Stimulated activated CD8-positive, alpha-beta memory T cell treated with anti-CD3 and anti-CD28 coated beads, Interleukin-12 subunit alpha, Interleukin-12 subunit beta, amount 100 ng/mL, for 24 hours (primary cell): ENCODE measurements at regions not wholly inside any gene's neighbourhood (a gene's known extent, or its start where the extent isn't known, plus 50 kb on each side); places are given as distances from the start of the nearest gene placed in this dataset.

Experiments used
- DNase-seq: peaks from one replicate; pipeline ENCODE4 v3.0.0-alpha.2; 2020; ENCODE audit errors: extremely low read depth

DNA sequence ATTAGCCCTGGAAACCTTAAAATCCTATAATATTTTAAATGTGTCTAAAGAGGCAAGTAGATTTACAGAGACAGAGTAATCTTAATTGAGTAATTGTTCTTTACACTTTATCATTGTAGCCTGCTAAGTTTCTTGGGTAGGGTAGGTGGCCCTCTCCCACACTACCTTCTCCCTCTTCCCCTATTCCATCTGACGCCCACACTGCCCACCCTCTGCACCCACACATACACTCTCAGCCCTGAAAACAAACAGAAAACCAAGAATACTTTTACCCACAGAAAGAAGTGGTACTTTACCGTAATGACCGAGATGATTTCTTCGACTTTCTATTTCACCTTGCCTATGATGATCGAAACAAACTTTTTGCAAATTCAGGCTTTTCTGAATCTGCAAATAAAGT, 320.4 kb upstream of the OBI1 start:
- no peak for DNase-seq

DNA sequence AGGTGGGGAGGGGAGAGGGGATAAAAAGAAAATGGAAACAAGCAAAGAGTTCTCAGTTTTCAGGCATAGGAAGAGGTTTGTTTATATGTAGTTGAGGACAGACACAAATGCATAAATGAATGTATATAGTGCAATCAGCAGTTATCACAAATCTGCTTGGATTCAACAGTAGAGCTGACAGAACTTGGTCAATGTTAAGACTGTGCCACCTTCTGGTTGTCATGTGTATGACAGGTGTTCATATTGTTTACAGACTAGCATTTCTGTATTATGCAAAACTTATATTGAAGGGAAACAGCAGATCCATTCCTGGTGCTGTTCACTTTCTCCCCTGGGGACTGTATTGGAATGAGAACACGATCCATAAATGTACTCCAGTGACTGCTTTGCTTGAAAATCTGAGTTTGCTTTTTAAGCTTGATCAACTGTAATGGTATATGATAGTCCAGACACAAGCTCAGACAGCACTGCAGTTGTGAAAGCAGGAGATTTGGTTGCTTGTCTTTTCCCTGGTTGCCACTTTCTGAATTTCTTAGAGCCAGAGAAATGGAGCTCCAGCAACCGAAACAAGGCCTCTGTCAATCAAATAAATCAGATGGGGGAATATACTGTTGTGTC, 319.5 kb upstream of the OBI1 start:
- no peak for DNase-seq

DNA sequence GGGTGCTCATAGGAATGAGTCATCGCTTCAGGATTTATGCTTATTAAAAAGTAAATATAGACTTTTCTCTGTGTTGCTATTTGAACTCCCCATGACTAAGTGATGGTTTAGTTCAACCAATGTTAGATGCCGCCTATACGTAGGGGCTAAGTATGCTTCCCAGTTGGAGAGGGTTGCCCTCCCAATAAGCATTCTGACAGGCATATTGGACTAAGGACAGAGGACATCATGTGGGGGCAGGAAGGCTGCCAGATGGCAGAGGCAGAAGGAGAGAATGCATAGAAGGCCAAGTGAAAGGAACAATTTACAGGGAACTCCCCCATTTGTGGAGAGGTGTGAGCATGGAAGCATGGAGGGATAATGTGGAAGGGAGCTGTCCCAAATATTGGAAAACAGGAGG, 318.4 kb upstream of the OBI1 start:
- DNase-seq: no peak

DNA sequence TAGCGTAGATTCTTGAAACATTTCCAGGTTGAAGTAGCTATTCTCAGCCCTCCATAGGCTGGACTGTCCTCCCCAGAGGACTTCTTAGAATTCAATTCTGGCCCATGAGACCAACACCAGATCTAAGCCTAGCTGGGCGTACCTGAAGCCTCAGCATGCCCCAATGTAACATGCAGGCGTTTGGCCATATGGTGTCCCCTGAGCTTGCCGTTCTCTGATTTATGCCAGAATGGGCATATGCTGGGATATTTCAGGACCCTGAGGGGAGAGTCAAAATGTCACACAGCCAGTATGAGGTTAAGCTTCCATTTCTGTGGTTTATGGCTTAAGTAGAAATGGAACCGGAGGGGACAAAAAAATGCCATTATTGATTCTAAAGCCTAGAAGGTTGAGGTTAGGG, 317.7 kb upstream of the OBI1 start:
- DNase-seq: no peak

DNA sequence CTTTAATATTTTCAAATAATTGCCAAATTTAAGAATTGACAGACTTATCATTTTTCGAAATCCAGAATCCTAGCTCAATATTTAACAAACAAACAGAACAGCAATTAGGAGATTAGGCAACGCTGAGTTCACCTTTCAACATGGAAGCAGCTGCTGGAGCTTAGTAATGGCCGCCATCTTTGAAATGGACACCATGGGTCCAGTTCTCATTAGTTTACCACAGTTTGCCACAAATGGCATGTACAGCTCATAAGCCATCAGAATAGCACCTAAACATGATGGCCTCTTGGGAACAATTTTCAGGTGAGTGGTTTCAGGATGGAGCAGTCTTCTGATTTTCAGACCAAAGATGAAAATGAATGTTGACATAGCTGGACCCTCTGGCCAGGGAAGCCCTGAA, 313.6 kb upstream of the OBI1 start:
- no peak for DNase-seq

DNA sequence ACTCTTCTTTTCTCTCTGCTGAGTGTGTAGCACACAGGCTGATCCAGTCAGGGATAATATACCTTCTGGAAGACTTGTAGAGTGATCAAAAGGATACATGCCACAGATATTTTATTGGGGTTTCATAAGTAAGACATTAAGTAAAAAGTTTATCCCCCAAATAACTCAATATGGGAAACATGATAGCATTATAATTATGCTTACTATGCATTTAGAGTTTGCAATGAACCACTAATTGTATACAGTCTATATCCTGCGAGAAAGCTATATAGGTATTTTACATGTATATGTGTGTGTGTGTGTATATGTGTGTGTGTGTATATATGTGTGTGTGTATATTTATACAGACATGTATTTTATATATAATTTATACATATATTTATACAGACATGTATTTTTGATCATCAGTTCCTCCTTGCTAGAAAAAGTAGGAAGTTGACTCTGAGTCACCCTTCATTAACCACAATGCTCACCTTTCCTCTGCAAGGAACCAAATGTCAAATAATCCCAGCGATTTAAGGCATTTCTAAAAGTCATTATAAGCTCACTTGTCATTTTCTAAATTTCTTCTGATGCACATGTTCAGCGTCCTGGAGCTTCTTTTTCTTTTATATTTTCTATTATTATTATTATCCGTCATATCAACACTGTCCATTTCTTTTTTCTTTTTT, 312.5 kb upstream of the OBI1 start:
- no peak for DNase-seq

DNA sequence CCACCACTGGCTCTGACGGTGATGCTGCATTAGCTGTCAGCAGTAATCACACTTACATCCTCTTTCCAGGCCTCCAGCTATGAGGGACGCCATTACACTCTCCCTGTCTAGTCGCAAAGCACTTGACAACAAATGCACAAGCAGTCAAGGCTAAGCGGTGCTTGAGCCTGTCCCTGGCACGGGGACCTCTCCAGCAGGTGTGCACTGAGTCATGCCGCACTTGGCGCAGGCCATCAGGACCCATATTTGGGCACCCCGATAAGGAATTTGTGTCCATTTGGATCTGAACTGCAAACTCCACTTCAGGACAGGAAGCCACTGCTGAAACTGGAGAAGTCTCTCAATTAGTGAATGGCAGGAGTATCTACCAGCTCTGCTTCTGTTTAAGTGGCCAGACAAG, 301.9 kb upstream of the OBI1 start:
- no peak for DNase-seq

DNA sequence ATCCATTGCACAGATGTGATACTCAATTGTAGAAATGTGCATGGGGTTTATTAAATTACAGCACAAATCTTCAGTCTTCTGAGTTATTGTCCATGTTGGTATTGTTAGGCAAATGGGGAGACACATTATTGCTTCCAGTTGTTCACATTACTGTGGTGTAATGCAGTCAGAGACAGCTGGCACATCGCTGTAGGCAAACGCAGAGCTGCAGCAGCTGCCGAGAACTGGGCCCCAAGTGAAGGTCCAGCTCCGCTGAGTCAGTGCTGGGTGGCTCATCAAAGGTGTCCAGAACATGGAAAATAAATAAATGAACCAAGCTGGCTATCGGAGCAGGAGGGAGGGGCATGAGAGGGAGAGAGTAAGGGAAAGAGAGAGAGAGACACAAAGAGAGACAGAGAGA, 299.1 kb upstream of the OBI1 start:
- DNase-seq: no peak

DNA sequence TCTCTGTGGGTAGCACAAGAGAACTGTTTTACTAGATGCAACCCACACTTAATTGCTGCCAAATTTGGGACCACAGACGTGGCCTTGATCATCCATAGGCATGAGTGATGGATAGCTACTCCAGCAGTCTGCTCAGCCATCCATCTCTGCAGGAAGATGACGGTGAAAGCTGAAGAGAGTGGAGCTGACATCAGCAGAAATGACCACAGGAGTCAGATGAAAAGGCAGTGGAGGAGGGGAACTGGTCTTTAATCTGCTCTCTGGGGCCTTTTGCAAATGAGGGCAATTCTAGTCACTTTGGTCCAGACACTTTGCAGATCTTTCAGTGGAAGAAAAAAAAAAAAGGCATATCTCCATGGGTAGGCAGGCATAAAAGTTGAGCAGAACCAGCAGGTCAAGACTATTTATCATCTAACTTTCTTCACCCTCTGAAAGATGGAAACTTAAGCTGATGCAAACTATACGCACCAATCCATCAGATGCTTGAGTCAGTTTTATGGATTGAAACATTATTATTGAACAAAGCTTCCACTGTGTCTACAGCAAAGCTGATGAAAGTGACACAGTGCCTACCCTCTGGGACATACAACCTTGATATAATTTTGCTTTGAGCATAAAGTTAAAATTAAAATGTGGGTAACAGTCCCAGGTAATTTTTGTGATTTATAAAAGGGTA, 281.6 kb upstream of the OBI1 start:
- no peak for DNase-seq

DNA sequence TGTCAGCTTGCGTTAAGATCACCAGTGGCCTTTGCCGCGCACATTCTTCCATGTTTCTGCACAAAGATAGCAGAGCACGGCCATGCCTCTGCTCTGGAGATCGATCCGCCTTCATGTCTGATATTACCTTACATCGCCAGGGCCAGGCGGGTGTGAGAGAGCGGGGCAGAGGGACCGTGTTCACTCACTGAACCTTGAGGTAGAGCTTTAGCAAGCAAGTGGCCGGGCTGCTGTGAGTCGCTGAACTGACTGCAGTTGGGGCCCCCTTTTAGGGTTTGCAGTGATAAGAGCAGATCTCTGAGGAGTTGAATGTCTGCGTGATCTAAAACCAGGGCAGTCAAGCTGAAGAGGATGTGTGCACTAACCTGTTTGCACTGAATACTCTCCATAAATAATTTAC, 275.4 kb upstream of the OBI1 start:
- DNase-seq: no peak

DNA sequence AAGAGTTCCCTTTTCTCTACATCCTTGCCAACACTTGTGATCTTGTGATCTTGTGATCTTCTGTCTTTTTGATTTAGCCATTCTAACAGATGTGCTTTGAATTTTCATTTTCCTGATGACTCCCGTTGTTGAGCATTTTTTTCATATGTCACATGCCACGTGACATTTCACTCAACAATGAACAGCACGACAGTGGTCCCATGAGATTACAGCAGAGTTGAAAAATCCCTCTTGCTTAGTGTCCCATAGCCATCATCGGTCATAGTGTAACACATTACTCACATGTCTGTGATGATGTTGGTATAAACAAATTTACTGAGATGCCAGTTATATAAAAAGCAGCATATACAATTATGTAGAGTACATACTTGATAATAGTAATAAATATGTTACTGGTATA, 256.1 kb upstream of the OBI1 start:
- DNase-seq: no peak

DNA sequence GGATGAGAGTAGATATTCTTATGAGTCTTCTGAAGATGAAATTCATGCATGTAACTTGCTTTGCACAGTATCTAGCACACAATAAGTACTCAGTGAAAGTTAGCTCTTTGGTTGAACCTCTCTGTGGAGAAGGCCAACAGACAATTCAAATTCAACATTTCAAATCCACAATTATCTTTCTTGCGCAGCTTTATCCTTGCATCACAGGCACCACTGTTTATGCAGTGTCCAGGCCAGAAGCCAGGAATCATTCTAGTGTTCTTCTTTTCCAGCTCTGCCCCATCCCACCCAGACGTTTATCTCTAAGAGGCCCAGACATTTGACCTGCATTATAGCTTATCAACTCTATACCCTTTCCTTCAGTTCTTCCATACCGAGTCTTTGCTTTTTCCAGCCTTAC, 254.7 kb upstream of the OBI1 start:
- no peak for DNase-seq

DNA sequence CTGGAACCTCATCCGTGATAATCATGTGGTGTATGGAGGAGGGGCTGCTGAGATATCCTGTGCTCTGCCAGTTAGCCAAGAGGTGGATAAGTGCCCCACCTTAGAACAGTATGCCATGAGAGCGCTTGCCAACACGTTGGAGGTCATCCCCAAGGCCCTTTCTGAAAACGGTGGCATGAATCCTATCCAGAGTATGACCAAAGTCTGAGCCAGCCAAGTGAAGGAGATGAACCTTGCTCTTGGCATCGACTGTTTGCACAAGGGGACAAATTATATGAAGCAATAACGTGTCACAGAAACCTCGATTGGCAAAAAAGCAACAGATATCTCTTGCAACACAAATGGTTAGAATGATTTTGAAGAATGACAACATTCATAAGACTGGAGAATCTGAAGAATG, 251.2 kb upstream of the OBI1 start:
- no peak for DNase-seq

DNA sequence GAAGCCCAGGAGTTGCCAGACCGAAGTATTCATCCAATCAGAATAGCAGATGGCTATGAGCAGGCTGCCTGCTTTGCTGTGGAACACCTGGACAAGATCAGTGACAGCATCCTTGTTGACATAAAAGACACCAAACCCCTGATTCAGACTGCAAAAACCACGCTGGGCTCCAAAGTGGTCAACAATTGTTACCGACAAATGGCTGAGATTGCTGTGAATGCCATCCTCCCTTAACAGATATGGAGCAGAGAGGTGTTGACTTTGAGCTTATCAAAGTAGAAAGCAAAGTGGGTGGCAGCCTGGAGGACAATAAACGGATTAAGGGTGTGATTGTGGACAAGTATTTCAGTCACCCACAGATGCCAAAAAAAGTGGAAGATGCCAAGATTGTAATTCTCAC, 250.3 kb upstream of the OBI1 start:
- no peak for DNase-seq

DNA sequence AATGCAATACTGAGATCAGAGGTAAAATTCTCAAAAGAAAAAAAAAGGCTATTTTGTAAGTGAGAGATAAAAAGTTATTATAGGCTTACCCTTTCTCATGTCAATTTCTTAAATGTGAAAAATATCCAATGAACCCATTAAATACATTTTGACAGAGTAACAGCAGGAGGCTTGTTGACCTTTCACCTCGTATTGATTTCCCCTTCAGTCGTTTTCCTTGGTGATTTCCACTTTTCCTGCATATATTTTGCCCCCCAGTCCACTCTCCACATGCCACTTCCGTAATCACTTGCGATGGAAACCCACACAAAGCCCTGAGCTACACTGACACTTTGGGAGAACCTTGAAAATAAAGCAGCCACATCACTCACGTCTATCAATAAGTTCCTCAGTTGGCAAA, 248.1 kb upstream of the OBI1 start:
- no peak for DNase-seq

DNA sequence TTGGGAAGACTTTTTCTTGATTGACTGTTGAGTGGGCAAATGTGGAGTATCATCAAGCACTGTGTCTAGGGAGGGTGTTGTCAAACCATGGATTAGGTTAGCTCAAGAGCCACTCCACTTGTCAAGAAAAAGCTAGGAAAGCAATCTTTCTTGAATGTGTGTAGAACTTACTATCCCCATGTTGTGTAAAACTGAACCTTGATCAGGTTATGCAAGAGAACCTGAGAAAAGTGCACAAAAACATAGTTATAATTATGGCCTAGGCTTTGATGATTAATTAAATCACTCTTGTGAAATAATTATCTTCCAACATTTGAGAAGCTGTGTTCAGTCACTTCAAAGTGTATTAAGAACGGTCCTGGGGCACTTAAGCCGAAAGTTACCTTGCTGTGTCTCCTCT, 238.2 kb upstream of the OBI1 start:
- no peak for DNase-seq

DNA sequence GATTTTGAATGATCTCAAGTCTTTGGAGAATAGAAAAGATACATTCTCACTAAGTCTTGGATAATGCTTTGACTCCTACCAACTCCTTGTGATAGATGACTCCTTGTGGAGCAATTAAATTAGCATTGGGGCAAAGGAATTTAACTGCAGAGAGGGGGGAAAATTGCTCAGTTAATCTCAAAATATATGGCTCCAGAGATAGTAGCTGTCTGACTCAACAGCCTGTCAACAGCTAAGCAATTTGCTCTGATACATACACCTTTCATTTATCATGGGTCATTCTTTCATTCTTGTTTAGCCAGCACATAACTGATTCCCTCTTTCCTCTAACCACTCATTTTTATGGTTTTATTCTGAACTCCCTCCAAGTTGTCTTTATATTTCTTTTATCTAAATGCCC, 225.6 kb upstream of the OBI1 start:
- no peak for DNase-seq

DNA sequence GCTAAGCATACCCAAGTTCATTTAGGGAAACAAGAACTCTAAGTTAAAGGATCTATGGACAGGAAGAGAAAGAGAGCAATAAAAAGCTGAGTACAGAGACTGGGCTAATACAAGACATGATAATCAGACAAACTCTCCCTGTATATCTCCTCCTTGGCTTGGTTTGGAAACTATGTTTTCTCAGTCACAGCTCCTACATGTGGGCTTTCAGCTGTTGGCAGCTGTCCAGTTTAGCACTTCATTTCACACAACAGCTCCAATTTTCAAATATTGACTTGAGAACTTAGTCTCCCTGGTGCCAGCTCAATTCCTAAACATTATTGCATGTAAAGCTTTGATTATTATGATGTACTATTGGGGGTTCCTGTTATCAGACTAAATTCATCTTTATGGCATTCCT, 222.8 kb upstream of the OBI1 start:
- DNase-seq: no peak

DNA sequence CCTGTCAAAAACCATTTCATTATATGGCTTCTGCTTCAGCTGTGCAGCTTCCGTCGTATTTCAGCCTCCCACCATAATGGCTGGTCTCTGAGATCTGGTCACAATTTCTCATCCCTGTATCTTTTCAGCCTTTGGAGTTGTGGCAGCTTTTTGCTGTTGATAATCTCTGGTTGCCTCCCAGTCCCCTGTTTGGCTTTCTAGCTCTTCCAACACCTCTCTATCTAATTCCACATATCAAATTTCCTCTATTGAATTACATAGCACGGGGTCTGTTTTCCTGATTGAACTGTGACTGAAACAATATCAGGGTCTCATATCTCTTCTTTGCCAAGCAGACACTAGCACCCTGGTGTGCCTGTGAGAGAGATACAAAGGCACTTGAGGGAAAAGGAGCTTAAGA, 222.1 kb upstream of the OBI1 start:
- DNase-seq: no peak

DNA sequence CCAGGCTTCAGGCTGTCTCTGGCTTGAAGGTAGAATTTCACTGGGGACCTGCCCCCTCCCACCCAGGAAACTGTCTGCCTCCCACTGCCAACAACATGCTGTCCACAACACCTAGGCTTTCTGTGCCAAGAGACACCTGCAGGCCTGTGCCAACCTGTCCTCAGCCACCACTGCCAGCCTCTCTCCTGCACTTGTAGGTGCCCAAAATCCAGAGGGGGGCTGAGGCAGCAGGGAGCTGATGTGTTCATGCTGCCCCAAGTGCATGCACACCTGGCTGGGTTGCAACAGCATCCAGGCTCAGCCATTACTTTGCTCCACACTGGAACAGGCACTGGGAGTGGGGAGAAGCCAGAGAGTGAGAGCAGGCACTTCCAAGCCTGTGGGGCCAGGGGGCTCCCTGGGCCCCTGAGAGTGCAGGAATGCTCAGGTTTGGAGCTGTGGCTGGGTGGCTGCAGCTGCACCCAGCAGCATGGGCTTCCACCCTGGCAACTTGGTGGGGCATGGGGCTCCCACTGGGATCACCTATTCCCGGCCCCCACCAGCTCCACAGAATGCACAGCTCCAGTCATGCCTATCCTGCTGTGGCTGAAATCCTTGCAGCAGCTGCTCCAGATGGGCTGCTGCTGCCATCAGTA, 218.1 kb upstream of the OBI1 start:
- no peak for DNase-seq

DNA sequence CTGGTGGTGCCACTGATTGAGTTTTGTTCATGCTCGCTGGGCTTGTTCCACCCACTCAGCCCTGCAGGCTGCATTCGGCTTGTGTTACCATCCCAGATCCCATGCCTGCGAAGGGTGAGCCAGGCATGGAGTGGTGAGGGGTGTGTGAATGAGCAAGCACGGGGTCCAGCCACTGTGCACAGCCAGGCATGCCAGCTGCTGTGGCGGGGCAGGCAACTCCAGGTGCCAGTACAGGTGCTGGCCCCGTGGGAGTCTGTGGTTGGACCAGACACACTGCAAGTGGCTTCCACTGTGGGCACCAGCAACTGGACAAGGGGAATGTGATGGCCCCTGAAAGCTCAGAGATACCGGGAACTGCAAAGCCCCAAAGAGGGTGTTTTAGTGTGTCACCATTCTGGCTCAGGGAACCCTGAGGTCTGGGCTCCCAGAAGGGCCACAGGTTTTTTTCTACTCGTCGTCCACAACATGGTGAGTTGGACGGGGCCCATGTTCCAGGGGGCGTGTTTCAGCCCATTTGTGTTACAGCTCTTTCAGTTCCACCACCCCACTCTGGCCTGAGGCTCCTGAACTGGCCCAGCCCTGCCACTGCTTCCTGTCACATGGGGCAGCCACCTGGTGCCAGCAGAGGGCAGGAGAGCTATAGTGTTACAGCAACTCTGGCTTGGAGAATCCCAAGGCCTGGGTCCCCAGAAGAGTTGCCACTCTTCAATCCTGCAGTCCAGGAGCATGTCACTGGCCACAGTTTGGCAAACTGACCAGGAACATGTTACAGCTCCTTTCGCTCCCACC, 217.0 kb upstream of the OBI1 start:
- DNase-seq: no peak

DNA sequence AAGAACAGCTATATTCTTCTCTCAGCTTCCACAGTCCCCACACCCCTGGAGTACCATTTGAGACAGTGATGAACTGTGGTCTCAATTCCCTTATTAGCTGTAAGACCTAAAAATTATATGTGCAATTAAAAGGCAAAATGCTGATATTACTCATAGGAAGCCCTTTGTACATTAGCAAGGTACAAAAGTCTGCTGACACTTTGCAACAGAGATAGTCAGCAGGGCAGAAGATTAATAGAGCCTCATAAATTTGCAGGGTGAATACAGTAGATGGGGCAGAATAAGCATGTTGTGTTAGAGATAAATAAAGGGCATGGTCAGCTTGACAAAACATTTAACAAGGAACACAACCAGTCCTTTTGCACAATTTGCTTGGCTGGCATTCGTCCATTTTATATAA, 210.0 kb upstream of the OBI1 start:
- DNase-seq: no peak
